GM12878 (cell line): ENCODE measurements at regions not wholly inside any gene's neighbourhood (a gene's known extent, or its start where the extent isn't known, plus 50 kb on each side); places are given as distances from the start of the nearest gene placed in this dataset.

Source experiments
- ATAC-seq: fragments of 200-7000 bp; cut with Tn5 transposase; 3 replicates; pipeline ENCODE4 v1.9.1; 2020; ENCODE audit warnings: mild to moderate bottlenecking, moderate library complexity
- BruUV-seq: library from RNA; stranded (reverse); fragments of 400-500 nt; replicated peaks from 2 replicates; lab custom pipeline; 2021; lab: Mats Ljungman, UMichigan
- CTCF ChIA-PET: fragments of 300-600 bp; sonication (Branson Sonifier 250); formaldehyde crosslinking; extraction: SDS; loops from one replicate; lab custom pipeline; 2021; ENCODE audit warnings: inconsistent platforms; lab: Yijun Ruan, JAX
- POLR2A ChIA-PET: fragments of 350-600 bp; formaldehyde crosslinking; extraction: SDS; loops from one replicate; lab custom pipeline; 2021; ENCODE audit warnings: inconsistent platforms; lab: Charles Lee
- RAD21 ChIA-PET: fragments of 300-600 bp; sonication (Branson Sonifier 250); formaldehyde crosslinking; loops from one replicate; lab custom pipeline; 2023; ENCODE audit warnings: antibody characterized with exemption; ENCODE audit not compliant: unreplicated experiment; lab: Charles Lee
- SMC1A ChIA-PET: fragments of 300-600 bp; sonication (Branson Sonifier 250); formaldehyde crosslinking; loops from one replicate; lab custom pipeline; 2023; ENCODE audit not compliant: unreplicated experiment, uncharacterized antibody; lab: Charles Lee
- DNase-seq: peaks from one replicate; pipeline ENCODE4 v3.0.0-alpha.2; 2011; ENCODE audit warnings: low read depth, low spot score
- FAIRE-seq: peaks from 3 replicates; lab custom pipeline; 2011; peaks lifted over from hg19 to GRCh38; lab: Jason Lieb, UNC
- H2AFZ ChIP-seq: 2 replicates; pipeline ENCODE4 v1.6.0; 2011; ENCODE audit warnings: low read depth, low read length, control low read depth; ENCODE audit not compliant: control insufficient read depth
- H3K27ac ChIP-seq: 2 replicates; pipeline ENCODE4 v1.5.1; 2011; ENCODE audit warnings: control low read depth; ENCODE audit not compliant: control insufficient read depth, insufficient read depth
- H3K27me3 ChIP-seq, 2 experiments: replicated peaks in 1 of 2; 2 replicates each; pipeline versions ENCODE4 v1.6.0 to v1.6.1; 2011; ENCODE audit warnings: low read length in 1 of 2; ENCODE audit not compliant: control insufficient read depth in 2 of 2, insufficient read depth in 2 of 2
- H3K36me3 ChIP-seq, 2 experiments: 2 replicates each; pipeline ENCODE4 v1.5.1; 2011; ENCODE audit warnings: low read length in 1 of 2; ENCODE audit not compliant: control insufficient read depth in 2 of 2, insufficient read depth in 2 of 2
- H3K4me1 ChIP-seq: 2 replicates; pipeline ENCODE4 v1.6.1; 2011; ENCODE audit warnings: mild to moderate bottlenecking, low read length, moderate library complexity, mixed read lengths; ENCODE audit not compliant: control insufficient read depth, insufficient read depth
- H3K4me2 ChIP-seq: 2 replicates; pipeline ENCODE4 v1.6.0; 2011; ENCODE audit warnings: control low read depth; ENCODE audit not compliant: control insufficient read depth, insufficient read depth
- H3K4me3 ChIP-seq: fragments of 200-600 bp; sonication (generic); 2 replicates; pipeline ENCODE4 v1.5.1; 2016
- H3K79me2 ChIP-seq: 2 replicates; pipeline ENCODE4 v1.6.0; 2011; ENCODE audit warnings: low read length; ENCODE audit not compliant: control insufficient read depth, insufficient read depth
- H3K9ac ChIP-seq: 2 replicates; pipeline ENCODE4 v1.8.0; 2011; ENCODE audit warnings: low read length, control low read depth, mixed read lengths; ENCODE audit not compliant: control insufficient read depth, insufficient read depth
- H3K9me3 ChIP-seq: replicated peaks from 3 replicates; pipeline ENCODE4 v1.5.1; 2011; ENCODE audit warnings: mild to moderate bottlenecking, low read length; ENCODE audit not compliant: control insufficient read depth, insufficient read depth
- H4K20me1 ChIP-seq: 2 replicates; pipeline ENCODE4 v1.6.0; 2011; ENCODE audit not compliant: control insufficient read depth, insufficient read depth
- CREM ChIP-seq: IDR thresholded peaks from 2 replicates; pipeline ENCODE4 v1.6.1; 2014; ENCODE audit warnings: antibody characterized with exemption, low read depth
- FOXK2 ChIP-seq: fragments of 450-650 bp; IDR thresholded peaks from 2 replicates; pipeline ENCODE4 v1.6.1; 2017; ENCODE audit warnings: mild to moderate bottlenecking, moderate library complexity
- LARP7 ChIP-seq: fragments of 450-650 bp; IDR thresholded peaks from 2 replicates; pipeline ENCODE4 v1.6.1; 2017; ENCODE audit warnings: mild to moderate bottlenecking
- NFIC ChIP-seq: IDR thresholded peaks from 2 replicates; pipeline ENCODE4 v1.6.1; 2012; ENCODE audit warnings: low read depth, mild to moderate bottlenecking, inconsistent platforms, low read length, moderate library complexity
- NFXL1 ChIP-seq: fragments of 450-650 bp; IDR thresholded peaks from 2 replicates; pipeline ENCODE4 v1.6.1; 2017; ENCODE audit warnings: antibody characterized with exemption, mild to moderate bottlenecking, borderline replicate concordance
- RELA ChIP-seq: fragments of 450-650 bp; IDR thresholded peaks from 2 replicates; pipeline ENCODE4 v1.8.0; 2014; ENCODE audit warnings: borderline replicate concordance; ENCODE audit not compliant: partially characterized antibody
- SUPT20H ChIP-seq: IDR thresholded peaks from 2 replicates; pipeline ENCODE4 v1.6.1; 2011; ENCODE audit warnings: low read depth, mild to moderate bottlenecking, low read length, moderate library complexity, borderline replicate concordance; ENCODE audit not compliant: control insufficient read depth
- WGBS: methylation state at CpG from one replicate; pipeline ENCODE4 v1.1.6; 2016; ENCODE audit warnings: low lambda C conversion rate; ENCODE audit not compliant: insufficient replicate concordance, insufficient coverage; ENCODE audit errors: missing lambda C conversion rate; 5-methylcytosine and 5-hydroxymethylcytosine counted together
- in situ Hi-C: fragments of 300-500 bp; cut with MboI; formaldehyde crosslinking; loops from 9 replicates; pipeline ENCODE4 v1.14.3; 2018; ENCODE audit warnings: mixed read lengths
- intact Hi-C: fragments of 100-400 bp; cut with micrococcal nuclease; formaldehyde crosslinking; loops from one replicate; pipeline ENCODE4 v1.14.2; 2022; ENCODE audit not compliant: unreplicated experiment
- TF ChIP-seq, protein P1 (sequence below): fragments of 450-650 bp; IDR thresholded peaks from 2 replicates; pipeline ENCODE4 v1.6.1; 2017; ENCODE audit warnings: mild to moderate bottlenecking, moderate library complexity

DNA sequence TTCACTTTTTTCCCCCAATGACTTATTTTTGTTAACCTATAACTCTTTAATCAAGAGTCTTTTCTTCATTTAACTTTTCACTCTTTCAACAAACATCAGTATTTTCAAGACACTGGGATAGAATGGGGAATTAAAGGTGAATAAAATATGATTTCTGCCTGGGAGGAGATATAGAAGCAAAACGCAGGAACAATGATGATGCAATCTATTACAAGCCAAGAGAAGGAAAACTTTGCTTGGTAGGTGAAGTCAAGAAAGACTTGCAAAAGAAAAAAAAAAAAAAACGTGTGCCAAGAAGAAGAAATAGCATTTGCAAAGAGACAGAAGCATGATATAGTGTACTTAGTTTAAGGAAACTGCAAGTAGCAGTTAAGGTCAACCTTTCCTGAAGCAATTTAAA is 207.3 kb upstream of the KCNH7 start:
- in situ Hi-C loops = no loop called here
- Histone ChIP-seq H3K27me3 (no peaks in the 10 kb centered on the region), H3K9me3 (no peaks in the 10 kb centered on the region), H3K36me3 (no peaks in the 10 kb centered on the region), H3K4me1 (no peaks in the 10 kb centered on the region), H2AFZ (no peak overlapping the region), H3K4me2 (no peak overlapping the region), H4K20me1 (no peaks in the 10 kb centered on the region), H3K79me2 (no peaks in the 10 kb centered on the region), H3K9ac (no peak overlapping the region), H3K27ac (no peak overlapping the region), H3K4me3 (no peak overlapping the region)
- intact Hi-C loops = no loop called here
- DNase-seq = no peak
- ChIA-PET SMC1A (no interaction called here), RAD21 (no interaction called here), POLR2A (no interaction called here), CTCF (no interaction called here)
- no peak for FAIRE-seq
- TF ChIP-seq SUPT20H (no peak), CREM (no peak), NFXL1 (no peak), NFIC (no peak), FOXK2 (no peak), LARP7 (no peak), RELA (no peak)
- TF ChIP-seq, protein P1, sequence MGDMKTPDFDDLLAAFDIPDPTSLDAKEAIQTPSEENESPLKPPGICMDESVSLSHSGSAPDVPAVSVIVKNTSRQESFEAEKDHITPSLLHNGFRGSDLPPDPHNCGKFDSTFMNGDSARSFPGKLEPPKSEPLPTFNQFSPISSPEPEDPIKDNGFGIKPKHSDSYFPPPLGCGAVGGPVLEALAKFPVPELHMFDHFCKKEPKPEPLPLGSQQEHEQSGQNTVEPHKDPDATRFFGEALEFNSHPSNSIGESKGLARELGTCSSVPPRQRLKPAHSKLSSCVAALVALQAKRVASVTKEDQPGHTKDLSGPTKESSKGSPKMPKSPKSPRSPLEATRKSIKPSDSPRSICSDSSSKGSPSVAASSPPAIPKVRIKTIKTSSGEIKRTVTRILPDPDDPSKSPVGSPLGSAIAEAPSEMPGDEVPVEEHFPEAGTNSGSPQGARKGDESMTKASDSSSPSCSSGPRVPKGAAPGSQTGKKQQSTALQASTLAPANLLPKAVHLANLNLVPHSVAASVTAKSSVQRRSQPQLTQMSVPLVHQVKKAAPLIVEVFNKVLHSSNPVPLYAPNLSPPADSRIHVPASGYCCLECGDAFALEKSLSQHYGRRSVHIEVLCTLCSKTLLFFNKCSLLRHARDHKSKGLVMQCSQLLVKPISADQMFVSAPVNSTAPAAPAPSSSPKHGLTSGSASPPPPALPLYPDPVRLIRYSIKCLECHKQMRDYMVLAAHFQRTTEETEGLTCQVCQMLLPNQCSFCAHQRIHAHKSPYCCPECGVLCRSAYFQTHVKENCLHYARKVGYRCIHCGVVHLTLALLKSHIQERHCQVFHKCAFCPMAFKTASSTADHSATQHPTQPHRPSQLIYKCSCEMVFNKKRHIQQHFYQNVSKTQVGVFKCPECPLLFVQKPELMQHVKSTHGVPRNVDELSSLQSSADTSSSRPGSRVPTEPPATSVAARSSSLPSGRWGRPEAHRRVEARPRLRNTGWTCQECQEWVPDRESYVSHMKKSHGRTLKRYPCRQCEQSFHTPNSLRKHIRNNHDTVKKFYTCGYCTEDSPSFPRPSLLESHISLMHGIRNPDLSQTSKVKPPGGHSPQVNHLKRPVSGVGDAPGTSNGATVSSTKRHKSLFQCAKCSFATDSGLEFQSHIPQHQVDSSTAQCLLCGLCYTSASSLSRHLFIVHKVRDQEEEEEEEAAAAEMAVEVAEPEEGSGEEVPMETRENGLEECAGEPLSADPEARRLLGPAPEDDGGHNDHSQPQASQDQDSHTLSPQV = no peak
- no TSS peak for BruUV-seq
- 22% methylated on average over 1 of the region's 2 CpGs for WGBS
- ATAC-seq = no peak
